ENCODE measurements at regions not wholly inside any gene's neighbourhood (a gene's known extent, or its start where the extent isn't known, plus 50 kb on each side); places are given as distances from the start of the nearest gene placed in this dataset.
"Not testable (repeated sequence)": the region's sequence is repeated elsewhere in the genome, so short reads cannot be mapped to it uniquely, and the experiment has no call there.

DNA sequence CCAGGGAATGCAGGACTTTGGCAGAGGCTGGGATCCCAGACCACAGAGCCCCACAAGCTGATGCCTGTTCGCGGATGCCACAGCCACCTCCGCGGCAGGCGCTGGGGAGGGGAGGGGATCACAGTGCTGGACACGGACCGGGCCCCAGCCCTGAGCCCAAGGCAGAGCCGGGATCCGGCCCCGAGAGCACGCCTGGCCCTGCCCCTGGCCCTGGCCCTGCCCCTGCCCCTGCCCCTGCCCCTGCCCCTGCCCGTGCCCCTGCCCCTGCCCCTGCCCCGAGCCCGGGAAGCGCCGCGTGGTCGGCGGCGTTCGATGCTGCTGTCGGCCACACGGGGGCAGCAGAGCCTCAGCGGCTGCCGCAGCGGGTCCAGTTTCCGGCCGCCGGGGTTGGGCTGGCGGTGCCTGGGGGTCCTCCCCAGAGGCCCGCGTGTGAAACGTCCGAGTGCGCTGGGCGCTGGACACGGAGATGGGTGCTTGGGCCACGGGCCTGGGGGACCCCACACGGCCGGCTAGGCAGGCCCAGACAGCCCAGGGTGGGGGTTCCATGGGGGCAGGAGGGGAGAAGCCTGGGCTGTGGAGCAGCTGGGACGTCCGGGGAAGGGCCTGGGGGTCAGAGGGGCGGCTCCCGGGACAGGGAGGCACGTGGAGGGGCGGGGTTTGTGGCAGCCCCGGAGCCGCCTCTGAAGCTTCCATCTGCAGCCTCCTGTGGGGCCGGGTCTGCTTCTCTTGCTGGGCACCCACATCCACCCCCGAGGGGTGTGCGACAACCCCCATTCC is 153.8 kb downstream of the TMEM121 start:
- in situ Hi-C loops (cut with MboI; ENCODE audit: low pct_unique_long_range_greater_than_20kb, low sequenced_read_pairs, unreplicated experiment): loop anchor here (10.0 kb wide), 2 partner anchors 125 to 325 kb away; no protein-coding TSS in a partner anchor

DNA sequence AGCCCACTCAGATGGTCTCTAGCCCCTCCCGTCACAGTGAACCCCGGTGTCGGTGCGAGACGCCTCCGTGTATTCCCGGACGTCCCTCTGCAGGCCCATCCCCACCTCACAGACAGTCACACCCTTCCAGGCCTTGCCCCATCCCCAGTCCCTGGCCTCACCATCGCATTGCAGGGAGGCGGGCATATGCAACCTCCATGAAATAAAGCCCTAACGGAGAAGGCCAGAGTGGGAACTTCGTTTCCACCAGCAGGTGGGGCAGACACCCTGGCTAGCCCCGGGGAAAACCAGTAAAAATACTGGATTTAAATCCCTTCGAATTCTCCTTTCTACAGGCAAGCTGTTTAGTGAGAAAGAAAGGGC is 154.3 kb downstream of the TMEM121 start:
- DNase-seq (ENCODE audit: low spot score); in situ Hi-C loops (cut with MboI; ENCODE audit: low pct_unique_long_range_greater_than_20kb, low sequenced_read_pairs, unreplicated experiment): not testable (repeated sequence)

More for the DNA sequence above, 153.8 kb downstream of the TMEM121 start:
- DNase-seq (ENCODE audit: low spot score): not testable (repeated sequence)

DNA sequence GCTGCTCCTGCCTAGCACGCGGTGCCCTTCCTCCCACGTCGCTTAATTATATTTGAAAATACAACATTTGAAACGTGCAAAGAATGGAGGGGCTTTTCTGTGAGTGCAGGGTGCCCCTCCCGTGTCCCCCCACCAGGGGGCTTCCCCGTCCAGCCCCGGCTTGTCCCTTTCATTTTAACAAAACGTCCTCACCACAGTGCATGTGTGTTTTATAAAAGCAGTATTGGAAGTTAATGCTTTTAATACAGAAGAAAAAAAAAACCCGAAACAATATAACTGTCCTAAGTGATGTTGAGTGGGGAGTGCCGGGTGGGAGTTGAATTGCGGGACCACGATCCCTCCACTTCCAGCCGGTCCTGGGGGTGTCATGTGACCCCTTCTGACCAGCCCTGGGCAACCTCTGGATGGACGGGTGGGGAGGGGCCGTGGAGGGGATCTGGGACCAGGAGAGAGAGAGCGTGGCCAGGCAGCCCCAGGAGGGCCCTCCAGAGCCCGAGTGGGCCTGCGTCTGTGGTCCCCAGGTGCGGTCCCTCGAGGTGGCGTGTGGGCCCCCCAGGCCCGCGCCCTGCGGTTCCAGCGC is 155.3 kb downstream of the TMEM121 start:
- in situ Hi-C loops (cut with MboI; ENCODE audit: low pct_unique_long_range_greater_than_20kb, low sequenced_read_pairs, unreplicated experiment); DNase-seq (ENCODE audit: low spot score): not testable (repeated sequence)
- TF ChIP-seq, protein P1, sequence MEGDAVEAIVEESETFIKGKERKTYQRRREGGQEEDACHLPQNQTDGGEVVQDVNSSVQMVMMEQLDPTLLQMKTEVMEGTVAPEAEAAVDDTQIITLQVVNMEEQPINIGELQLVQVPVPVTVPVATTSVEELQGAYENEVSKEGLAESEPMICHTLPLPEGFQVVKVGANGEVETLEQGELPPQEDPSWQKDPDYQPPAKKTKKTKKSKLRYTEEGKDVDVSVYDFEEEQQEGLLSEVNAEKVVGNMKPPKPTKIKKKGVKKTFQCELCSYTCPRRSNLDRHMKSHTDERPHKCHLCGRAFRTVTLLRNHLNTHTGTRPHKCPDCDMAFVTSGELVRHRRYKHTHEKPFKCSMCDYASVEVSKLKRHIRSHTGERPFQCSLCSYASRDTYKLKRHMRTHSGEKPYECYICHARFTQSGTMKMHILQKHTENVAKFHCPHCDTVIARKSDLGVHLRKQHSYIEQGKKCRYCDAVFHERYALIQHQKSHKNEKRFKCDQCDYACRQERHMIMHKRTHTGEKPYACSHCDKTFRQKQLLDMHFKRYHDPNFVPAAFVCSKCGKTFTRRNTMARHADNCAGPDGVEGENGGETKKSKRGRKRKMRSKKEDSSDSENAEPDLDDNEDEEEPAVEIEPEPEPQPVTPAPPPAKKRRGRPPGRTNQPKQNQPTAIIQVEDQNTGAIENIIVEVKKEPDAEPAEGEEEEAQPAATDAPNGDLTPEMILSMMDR (IDR thresholded peaks at IDR 0.05; ENCODE audit: extremely low read depth, insufficient read depth, missing control alignments): peak; percentile 21

DNA sequence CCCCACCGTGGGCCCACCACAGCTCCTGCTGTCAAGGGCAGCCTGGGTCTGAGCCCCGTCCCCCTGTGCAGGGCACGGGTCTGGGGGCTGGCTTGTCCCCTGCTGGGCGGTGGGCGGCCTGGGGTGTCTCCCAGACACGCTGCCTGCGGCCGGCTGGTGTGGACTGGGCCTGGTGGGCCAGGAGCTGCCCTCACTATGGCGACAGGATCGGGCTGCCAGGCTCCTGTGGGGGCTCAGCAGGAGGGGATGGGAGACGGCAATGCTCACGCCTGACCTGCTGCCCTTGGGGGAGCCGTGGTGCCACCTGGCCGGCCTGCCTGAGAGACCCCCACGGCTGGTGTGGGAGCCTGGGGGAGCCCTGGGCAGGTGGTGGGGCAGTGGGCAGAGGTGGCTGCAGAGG is 156.1 kb downstream of the TMEM121 start:
- DNase-seq (ENCODE audit: low spot score); in situ Hi-C loops (cut with MboI; ENCODE audit: low pct_unique_long_range_greater_than_20kb, low sequenced_read_pairs, unreplicated experiment): not testable (repeated sequence)

DNA sequence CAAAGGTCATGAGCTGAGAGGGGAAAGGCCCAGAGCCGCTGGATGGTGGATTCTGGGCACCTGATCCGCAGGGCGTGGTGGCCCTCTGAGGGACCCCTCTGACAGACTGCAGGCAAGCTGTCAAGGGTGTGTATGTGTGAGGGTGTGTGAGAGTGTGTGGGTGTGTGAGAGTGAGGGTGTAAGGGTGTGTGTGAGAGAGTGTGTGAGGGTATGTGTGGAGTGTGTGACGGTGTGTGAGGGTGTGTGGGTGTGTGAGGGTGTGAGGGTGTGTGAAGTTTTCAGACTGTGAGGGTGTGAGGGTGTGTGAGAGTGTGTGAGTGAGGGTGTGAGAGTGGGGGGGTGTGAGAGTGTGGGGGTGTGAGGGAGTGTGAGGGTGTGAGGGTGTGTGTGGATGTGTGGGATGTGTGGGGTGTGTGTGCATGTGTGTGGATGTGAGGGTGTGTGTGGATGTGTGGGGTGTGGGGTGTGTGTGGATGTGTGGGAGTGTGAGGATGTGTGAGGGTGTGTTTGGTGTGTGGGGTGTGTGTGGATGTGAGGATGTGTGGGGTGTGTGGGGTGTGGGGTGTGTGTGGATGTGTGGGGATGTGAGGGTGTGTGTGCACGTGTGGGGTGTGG is 156.7 kb downstream of the TMEM121 start:
- DNase-seq (ENCODE audit: low spot score): no peak
- TF ChIP-seq, protein P1 (IDR thresholded peaks at IDR 0.05; ENCODE audit: extremely low read depth, insufficient read depth, missing control alignments): no peak
- in situ Hi-C loops (cut with MboI; ENCODE audit: low pct_unique_long_range_greater_than_20kb, low sequenced_read_pairs, unreplicated experiment): no loop called here

DNA sequence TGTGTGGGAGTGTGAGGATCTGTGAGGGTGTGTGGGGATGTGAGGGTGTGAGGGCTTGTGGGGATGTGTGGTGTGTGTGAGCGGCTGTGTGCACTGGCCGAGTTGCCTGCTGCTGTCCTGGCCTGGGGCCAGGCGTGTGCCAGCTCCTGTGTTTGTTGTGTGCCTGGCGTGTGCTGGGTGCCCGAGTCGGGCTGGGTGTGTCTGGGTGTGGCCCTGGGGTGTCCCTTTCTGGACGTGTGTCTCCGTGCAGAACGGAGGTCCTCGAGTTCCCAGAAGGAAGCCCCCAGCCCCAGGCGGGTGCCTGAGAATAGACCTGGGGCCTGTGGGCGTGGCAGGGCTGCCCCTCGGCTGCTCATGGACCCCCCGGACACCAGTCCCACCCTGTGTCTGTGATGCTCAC is 157.7 kb downstream of the TMEM121 start:
- in situ Hi-C loops (cut with MboI; ENCODE audit: low pct_unique_long_range_greater_than_20kb, low sequenced_read_pairs, unreplicated experiment); DNase-seq (ENCODE audit: low spot score): not testable (repeated sequence)

DNA sequence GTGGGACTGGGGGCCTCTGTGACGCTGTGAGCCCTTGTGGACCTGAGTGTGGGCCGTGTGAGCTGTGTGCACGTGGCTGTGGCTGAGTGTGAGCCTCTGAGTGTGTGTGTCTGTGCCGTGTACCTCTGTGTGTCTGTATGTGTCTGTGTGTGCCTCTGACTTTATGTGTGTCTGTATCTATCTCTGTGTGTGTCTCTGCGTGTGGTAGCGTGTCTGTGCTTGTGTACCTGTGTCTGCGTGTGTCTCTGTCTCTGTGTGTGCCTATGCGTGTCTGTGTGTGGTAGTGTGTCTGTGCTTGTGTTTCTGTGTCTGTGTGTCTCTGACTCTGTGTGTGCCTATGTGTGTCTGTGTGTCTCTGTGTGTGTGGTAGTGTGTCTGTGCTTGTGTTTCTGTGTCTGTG is 158.2 kb downstream of the TMEM121 start:
- in situ Hi-C loops (cut with MboI; ENCODE audit: low pct_unique_long_range_greater_than_20kb, low sequenced_read_pairs, unreplicated experiment); DNase-seq (ENCODE audit: low spot score): not testable (repeated sequence)

DNA sequence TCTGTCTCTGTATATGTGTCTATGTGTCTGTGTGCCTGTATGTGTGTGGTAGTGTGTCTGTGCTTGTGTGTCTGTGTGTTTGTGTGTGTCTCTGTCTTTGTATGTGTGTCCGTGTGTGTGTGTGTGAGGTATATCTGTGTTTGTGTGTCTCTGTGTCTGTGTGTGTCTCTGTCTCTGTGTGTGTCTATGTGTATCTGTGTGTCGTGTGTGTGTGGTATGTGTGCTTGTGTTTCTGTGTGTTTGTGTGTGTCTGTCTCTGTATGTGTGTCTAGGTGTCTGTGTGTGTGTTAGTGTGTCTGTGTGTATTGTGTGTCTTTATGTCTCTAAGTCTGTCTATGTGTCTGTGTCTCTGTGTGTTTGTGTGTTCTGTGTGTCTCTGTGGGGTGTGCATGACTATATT is 158.6 kb downstream of the TMEM121 start:
- DNase-seq (ENCODE audit: low spot score): no peak
- in situ Hi-C loops (cut with MboI; ENCODE audit: low pct_unique_long_range_greater_than_20kb, low sequenced_read_pairs, unreplicated experiment): no loop called here
- TF ChIP-seq, protein P1 (IDR thresholded peaks at IDR 0.05; ENCODE audit: extremely low read depth, insufficient read depth, missing control alignments): no peak

DNA sequence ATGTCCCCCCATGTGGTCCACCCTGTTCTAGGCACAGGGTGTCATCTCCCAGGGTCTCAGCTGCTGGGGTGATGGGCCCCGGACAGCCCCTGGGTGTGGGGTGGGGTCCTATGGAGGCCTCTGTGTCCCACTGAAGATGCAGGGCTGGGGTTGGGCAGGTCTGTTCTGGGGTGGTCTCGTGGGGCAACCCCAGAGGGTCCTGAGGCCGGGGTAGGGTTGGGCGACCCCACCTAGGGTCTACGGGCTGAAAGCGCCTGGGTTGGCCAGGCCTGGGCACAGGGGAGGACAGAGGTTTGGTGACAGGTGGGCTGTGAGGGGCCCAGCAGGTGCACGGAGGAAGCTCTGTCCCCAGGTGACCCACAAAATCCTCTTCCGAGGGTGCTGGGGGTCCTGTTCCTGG is 159.2 kb downstream of the TMEM121 start:
- in situ Hi-C loops (cut with MboI; ENCODE audit: low pct_unique_long_range_greater_than_20kb, low sequenced_read_pairs, unreplicated experiment); DNase-seq (ENCODE audit: low spot score): not testable (repeated sequence)

DNA sequence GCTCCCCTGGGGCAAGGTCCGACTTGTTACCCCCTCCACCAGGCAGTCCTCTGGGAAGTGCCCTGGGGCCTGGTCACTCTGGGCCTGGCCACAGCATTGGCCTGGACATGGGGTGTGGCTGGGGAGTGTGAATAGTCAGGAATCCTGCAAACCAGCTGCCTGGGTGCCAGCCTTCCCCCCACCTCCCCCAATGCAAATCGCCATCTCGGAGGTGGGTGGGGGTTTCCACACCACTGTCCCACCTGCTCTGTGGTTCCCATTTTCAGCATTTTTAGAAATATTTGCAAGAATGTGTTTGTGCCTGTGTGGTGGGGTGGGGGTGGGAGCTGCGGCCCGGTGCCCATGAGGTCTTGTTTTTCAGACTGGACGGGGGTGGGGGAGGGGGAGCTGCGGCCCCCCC is 159.7 kb downstream of the TMEM121 start:
- in situ Hi-C loops (cut with MboI; ENCODE audit: low pct_unique_long_range_greater_than_20kb, low sequenced_read_pairs, unreplicated experiment): not testable (repeated sequence)

DNA sequence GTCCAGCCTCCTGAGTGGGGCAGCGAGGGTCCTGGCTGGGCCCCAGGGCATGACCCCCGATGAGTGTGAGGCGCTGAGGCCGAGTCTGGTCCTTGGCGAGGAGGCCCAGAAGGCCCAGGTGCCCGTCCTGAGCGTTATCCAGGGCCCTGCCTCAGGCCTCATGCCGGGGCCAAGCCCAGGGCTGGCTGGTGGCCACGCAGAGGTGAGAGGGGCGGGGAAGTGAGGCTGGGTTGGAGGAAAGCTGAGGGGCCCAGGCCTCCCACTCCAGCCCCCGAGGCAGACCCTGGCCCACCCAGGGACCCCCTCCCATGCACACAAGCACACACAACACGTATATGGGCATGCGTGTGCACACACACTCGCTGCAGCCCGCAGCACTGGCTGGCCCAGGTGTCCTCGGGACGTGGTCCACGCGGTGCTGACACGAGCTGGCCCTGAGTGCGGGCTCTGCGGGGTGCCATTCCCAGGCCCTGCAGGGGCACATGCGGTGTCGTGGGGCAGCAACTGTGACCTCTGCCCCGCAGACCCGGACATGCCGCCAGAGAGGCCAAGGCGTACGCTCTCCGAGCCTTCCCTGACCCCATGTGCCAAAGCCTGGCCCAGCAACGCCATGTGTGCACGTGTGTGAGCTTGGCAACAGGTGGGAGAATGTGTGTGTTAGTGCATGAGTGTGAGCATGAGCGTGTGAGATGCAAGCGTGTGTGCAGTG is 160.2 kb downstream of the TMEM121 start:
- in situ Hi-C loops (cut with MboI; ENCODE audit: low pct_unique_long_range_greater_than_20kb, low sequenced_read_pairs, unreplicated experiment); DNase-seq (ENCODE audit: low spot score): not testable (repeated sequence)

More for the DNA sequence above, 159.7 kb downstream of the TMEM121 start:
- DNase-seq (ENCODE audit: low spot score): not testable (repeated sequence)

DNA sequence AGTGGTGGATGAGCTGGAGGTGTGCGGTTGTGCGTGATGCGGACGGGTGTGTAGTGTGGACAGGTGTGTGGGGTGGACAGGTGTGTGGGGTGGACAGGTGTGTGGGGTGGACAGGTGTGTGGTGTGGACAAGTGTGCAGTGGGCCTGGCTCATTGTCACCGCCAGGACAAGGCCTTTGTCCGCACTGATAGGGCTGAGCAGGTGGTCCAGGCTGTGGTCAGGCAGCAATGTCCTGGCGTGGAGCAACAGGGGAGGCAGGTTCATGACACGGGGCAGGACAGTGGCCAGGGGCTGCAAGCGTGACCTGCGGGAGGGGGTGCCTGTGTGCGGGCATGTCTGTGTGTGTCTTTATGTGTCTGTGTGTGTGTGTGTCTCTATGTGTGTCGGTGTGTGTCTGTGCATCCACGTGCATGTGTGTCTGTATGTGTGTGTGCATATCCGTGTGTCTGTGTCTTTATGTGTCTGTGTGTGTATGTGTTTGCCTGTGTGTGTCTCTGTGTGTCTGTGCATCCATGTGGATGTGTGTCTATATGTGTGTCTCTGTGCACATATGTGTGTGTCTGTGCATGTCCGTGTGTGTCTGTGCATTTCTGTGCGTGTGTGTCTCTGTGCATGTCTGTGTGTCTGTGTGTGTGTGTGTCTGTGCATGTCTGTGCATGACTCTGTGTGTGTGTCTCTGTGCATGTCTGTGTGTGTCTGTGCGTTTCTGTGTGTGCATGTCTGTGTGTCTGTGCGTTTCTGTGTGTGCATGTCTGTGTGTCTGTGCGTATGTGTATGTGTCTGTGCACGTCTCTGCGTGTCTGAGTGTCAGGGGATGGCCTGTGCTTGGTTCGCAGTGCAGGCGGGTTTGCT is 161.0 kb downstream of the TMEM121 start:
- DNase-seq (ENCODE audit: low spot score); in situ Hi-C loops (cut with MboI; ENCODE audit: low pct_unique_long_range_greater_than_20kb, low sequenced_read_pairs, unreplicated experiment): not testable (repeated sequence)

DNA sequence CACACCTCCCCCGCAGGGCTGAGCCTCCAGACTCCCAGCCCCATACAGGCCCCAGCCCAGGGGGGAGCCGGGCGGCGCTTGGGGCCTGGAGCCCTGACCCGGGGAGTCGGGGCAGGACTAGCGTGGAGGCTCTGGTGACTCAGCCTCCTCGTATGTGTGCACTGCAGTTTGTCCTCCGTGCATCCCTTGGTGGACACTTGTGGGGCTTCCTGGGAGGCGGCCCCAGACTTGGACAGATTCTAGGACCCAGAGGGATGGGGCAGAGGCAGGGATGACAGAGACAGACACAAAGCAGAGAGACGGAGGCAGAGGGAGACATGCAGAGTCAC is 161.6 kb downstream of the TMEM121 start:
- in situ Hi-C loops (cut with MboI; ENCODE audit: low pct_unique_long_range_greater_than_20kb, low sequenced_read_pairs, unreplicated experiment): not testable (repeated sequence)
- peak; percentile 68 for DNase-seq (ENCODE audit: low spot score)
